Esophagus squamous epithelium (tissue), 5 donors: ENCODE measurements at regions not wholly inside any gene's neighbourhood (a gene's known extent, or its start where the extent isn't known, plus 50 kb on each side); places are given as distances from the start of the nearest gene placed in this dataset.
A peak's percentile ranks its signal among the peaks of the same experiment; 100 is the strongest.

Source experiments
- DNase-seq: peaks from one replicate; lab custom pipeline; 2025; lab: John Stamatoyannopoulos, UW
- H3K27ac ChIP-seq, 4 donors: fragments of 200-600 bp; sonication (generic); one replicate each; pipeline ENCODE4 v1.5.1; 2016 to 2019; ENCODE audit warnings: mild to moderate bottlenecking in 1 of 4
- H3K27me3 ChIP-seq, 4 donors: fragments of 200-600 bp; sonication (generic); 1 replicate in 3 of 4; 2 replicates in 1 of 4; pipeline versions ENCODE4 v1.5.1 to v1.6.0; 2017 to 2021; ENCODE audit warnings: antibody characterized with exemption in 1 of 4
- H3K36me3 ChIP-seq, 3 donors: fragments of 200-600 bp; sonication (generic); one replicate each; pipeline ENCODE4 v1.5.1; 2016 to 2019
- H3K4me1 ChIP-seq, 3 donors: fragments of 200-600 bp; sonication (generic); one replicate each; pipeline ENCODE4 v1.5.1; 2017 to 2019
- H3K4me3 ChIP-seq, 4 donors: fragments of 200-600 bp; sonication (generic); 1 replicate in 3 of 4; 2 replicates in 1 of 4; pipeline ENCODE4 v1.5.1; 2016 to 2019; ENCODE audit warnings: mild to moderate bottlenecking in 2 of 4, moderate library complexity in 1 of 4
- H3K9me3 ChIP-seq, 3 donors: fragments of 200-600 bp; sonication (generic); one replicate each; pipeline ENCODE4 v1.5.1; 2016 to 2019
- POLR2A ChIP-seq, 4 donors: fragments of 450-650 bp; IDR thresholded peaks; one replicate each; pipeline ENCODE4 v1.6.1; 2017; ENCODE audit warnings: antibody characterized with exemption in 4 of 4, mild to moderate bottlenecking in 4 of 4, moderate library complexity in 3 of 4
- WGBS, 2 donors: methylation state at CpG; one replicate each; pipeline ENCODE4 v1.1.5; 2018; 5-methylcytosine and 5-hydroxymethylcytosine counted together
- intact Hi-C: fragments of 100-400 bp; cut with DNase I; formaldehyde crosslinking; loops from one replicate; pipeline ENCODE4 v1.15.0; 2022
- TF ChIP-seq, protein P1 (sequence below), 6 experiments: fragments of 450-650 bp in 4 of 6; fragments of 200-600 bp in 2 of 6; sonication (generic) in 2 of 6; IDR thresholded peaks; one replicate each; pipeline ENCODE4 v1.5.1; 2016 to 2019; ENCODE audit warnings: antibody characterized with exemption in 6 of 6, mild to moderate bottlenecking in 4 of 6, moderate library complexity in 4 of 6
- donor health status: DM: yes; HTN: yes; CAD: no.

DNA sequence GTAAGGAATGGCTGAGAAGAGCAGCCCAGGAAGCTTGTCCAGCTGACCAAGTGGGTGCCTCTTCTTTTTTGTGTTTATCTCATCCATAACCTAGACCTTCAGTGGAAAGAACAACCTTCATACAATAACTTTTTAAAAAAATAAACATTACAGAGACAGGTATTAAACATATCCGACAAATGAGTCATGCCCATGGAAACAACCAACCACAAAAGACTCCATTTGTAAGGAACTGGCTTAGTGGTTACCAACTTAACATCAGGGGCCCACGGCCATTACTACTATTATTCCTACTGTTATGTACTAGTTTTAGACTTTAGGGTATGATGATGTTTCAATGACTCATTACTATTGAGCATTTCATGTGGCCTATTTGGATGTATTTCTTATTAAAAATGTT lies 191.7 kb upstream of the SERP2 start:
- WGBS, 2 donors = 38 to 61% methylated on average over 2 of the region's 2 CpGs
- H3K9me3 ChIP-seq = no peaks in the 10 kb centered on the region
- H3K27ac ChIP-seq = no peak overlapping the region
- no peaks in the 10 kb centered on the region for H3K27me3 ChIP-seq
- DNase-seq = no peak
- intact Hi-C loops = no loop called here
- no peaks in the 10 kb centered on the region for H3K4me1 ChIP-seq
- TF ChIP-seq, protein P1, sequence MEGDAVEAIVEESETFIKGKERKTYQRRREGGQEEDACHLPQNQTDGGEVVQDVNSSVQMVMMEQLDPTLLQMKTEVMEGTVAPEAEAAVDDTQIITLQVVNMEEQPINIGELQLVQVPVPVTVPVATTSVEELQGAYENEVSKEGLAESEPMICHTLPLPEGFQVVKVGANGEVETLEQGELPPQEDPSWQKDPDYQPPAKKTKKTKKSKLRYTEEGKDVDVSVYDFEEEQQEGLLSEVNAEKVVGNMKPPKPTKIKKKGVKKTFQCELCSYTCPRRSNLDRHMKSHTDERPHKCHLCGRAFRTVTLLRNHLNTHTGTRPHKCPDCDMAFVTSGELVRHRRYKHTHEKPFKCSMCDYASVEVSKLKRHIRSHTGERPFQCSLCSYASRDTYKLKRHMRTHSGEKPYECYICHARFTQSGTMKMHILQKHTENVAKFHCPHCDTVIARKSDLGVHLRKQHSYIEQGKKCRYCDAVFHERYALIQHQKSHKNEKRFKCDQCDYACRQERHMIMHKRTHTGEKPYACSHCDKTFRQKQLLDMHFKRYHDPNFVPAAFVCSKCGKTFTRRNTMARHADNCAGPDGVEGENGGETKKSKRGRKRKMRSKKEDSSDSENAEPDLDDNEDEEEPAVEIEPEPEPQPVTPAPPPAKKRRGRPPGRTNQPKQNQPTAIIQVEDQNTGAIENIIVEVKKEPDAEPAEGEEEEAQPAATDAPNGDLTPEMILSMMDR (IDR thresholded peaks at IDR 0.05) = no peak
- no peak for TF ChIP-seq POLR2A (IDR thresholded peaks at IDR 0.05)
- no peaks in the 10 kb centered on the region for H3K36me3 ChIP-seq
- no peak overlapping the region for H3K4me3 ChIP-seq

DNA sequence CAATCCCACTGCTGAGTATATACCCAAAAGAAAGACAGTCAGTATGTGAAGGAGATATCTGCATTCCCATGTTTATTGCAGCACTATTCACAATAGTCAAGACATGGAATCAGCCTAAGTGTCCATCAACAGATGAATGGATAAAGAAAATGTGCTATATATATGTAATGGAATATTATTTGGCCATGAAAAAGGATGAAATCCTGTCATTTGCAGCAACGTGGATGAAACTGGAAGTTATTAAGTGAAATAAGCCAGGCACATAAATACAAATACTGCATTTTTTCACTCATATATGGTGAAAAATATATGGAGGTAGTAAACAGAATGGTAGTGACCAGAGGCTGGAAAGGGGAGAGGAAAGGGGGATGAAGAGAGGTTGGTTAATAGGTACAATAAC lies 188.9 kb upstream of the SERP2 start:
- H3K4me3 ChIP-seq = no peak overlapping the region
- 28 to 34% methylated on average over 1 of the region's 1 CpG for WGBS, 2 donors
- TF ChIP-seq POLR2A (IDR thresholded peaks at IDR 0.05) = no peak
- TF ChIP-seq, protein P1 (IDR thresholded peaks at IDR 0.05) = no peak
- H3K36me3 ChIP-seq = no peaks in the 10 kb centered on the region
- intact Hi-C loops = no loop called here
- DNase-seq = no peak
- H3K4me1 ChIP-seq = no peaks in the 10 kb centered on the region
- H3K27ac ChIP-seq = no peak overlapping the region
- H3K27me3 ChIP-seq = no peaks in the 10 kb centered on the region
- no peaks in the 10 kb centered on the region for H3K9me3 ChIP-seq

GRCh38 chr13:44188257-44188656 lies 185.4 kb upstream of the SERP2 start:
- Histone ChIP-seq H3K27me3 (no peaks in the 10 kb centered on the region), H3K4me1 (peaks cover 0 to 22% (median 0%) of the 10 kb centered on the region in 3 donors), H3K36me3 (no peaks in the 10 kb centered on the region), H3K4me3 (no peak overlapping the region), H3K9me3 (no peaks in the 10 kb centered on the region), H3K27ac (no peak overlapping the region)
- no peak for TF ChIP-seq POLR2A (IDR thresholded peaks at IDR 0.05)
- TF ChIP-seq, protein P1 (IDR thresholded peaks at IDR 0.05) = no peak
- 31 to 42% methylated on average over 2 of the region's 2 CpGs for WGBS, 2 donors
- intact Hi-C loops = no loop called here
- DNase-seq = no peak

DNA sequence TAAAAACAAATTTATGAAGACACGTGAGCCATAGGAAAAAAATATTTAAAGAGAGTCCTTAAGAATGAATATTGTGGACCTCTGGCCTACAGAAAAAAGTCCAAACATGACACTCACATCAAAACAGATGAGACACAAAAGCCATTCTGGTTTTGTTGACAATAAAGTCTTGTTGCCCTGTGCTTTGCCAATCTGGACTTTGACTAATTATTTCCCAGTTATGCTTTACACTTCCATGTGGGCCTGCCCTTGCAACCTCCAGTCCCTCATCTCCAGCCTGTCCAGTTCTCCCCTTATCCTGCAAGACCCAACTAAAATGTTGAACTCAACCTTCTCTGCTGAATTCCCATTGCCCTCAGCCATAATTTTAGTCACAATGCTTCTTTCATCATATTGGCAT lies 184.5 kb upstream of the SERP2 start:
- peaks cover 0 to 22% (median 0%) of the 10 kb centered on the region in 3 donors for H3K4me1 ChIP-seq
- no peak overlapping the region for H3K27ac ChIP-seq
- 100% methylated on average over 1 of the region's 1 CpG for WGBS, 2 donors
- H3K27me3 ChIP-seq = no peaks in the 10 kb centered on the region
- no peaks in the 10 kb centered on the region for H3K36me3 ChIP-seq
- no peak for DNase-seq
- H3K4me3 ChIP-seq = no peak overlapping the region
- TF ChIP-seq POLR2A (IDR thresholded peaks at IDR 0.05) = no peak
- TF ChIP-seq, protein P1 (IDR thresholded peaks at IDR 0.05) = no peak
- intact Hi-C loops = no loop called here
- H3K9me3 ChIP-seq = no peaks in the 10 kb centered on the region

GRCh38 chr13:44191103-44191502 lies 182.5 kb upstream of the SERP2 start:
- Histone ChIP-seq H3K36me3 (no peaks in the 10 kb centered on the region), H3K27ac (peak overlapping the region in 3 of 4 donors; percentile 38 to 63 (median 56)), H3K27me3 (no peaks in the 10 kb centered on the region), H3K4me3 (peak overlapping the region in 1 of 4 donors; percentile 29), H3K9me3 (no peaks in the 10 kb centered on the region), H3K4me1 (peaks cover 0 to 22% (median 0%) of the 10 kb centered on the region in 3 donors)
- no peak for DNase-seq
- TF ChIP-seq, protein P1 (IDR thresholded peaks at IDR 0.05) = no peak
- TF ChIP-seq POLR2A (IDR thresholded peaks at IDR 0.05) = no peak
- intact Hi-C loops = loop anchor here (5.0 kb wide), 1 partner anchor 246 kb away; no protein-coding TSS in a partner anchor
